ENCODE measurements at regions not wholly inside any gene's neighbourhood (a gene's known extent, or its start where the extent isn't known, plus 50 kb on each side); places are given as distances from the start of the nearest gene placed in this dataset.

- Histone ChIP-seq H2AFZ (no peak overlapping the region), H3K27me3 (ENCODE audit: control insufficient read depth, insufficient read depth, low read length) (no peaks in the 10 kb centered on the region), H3K36me3 (ENCODE audit: control insufficient read depth, insufficient read depth, low read length) (no peaks in the 10 kb centered on the region), H3K79me2 (no peaks in the 10 kb centered on the region), H3K9me3 (ENCODE audit: control insufficient read depth, low read length) (no peaks in the 10 kb centered on the region), H3K9ac (no peak overlapping the region), H3K27ac (no peak overlapping the region), H3K4me3 (ENCODE audit: low read depth, low read length) (no peak overlapping the region), H3K4me2 (ENCODE audit: low read length) (no peak overlapping the region), H3K4me1 (no peaks in the 10 kb centered on the region)
- no peak for TF ChIP-seq CTCF (IDR thresholded peaks at IDR 0.05)
Observed at GRCh38 chr13:59197397-59197796, 966.3 kb downstream of the DIAPH3 start.

- Histone ChIP-seq H2AFZ (no peak overlapping the region), H3K4me2 (ENCODE audit: low read length) (no peak overlapping the region), H3K27me3 (ENCODE audit: control insufficient read depth, insufficient read depth, low read length) (no peaks in the 10 kb centered on the region), H3K9ac (no peak overlapping the region), H3K36me3 (ENCODE audit: control insufficient read depth, insufficient read depth, low read length) (no peaks in the 10 kb centered on the region), H3K9me3 (ENCODE audit: control insufficient read depth, low read length) (peaks cover 2% of the 10 kb centered on the region), H3K27ac (no peak overlapping the region), H3K4me1 (no peaks in the 10 kb centered on the region), H3K4me3 (ENCODE audit: low read depth, low read length) (no peak overlapping the region), H3K79me2 (no peaks in the 10 kb centered on the region)
- no peak for TF ChIP-seq CTCF (IDR thresholded peaks at IDR 0.05)
Observed at GRCh38 chr13:59201841-59202240, 961.9 kb downstream of the DIAPH3 start.

- Histone ChIP-seq H3K4me2 (ENCODE audit: low read length) (no peak overlapping the region), H3K4me3 (ENCODE audit: low read depth, low read length) (no peak overlapping the region), H3K27me3 (ENCODE audit: control insufficient read depth, insufficient read depth, low read length) (no peaks in the 10 kb centered on the region), H3K9me3 (ENCODE audit: control insufficient read depth, low read length) (peaks cover 2% of the 10 kb centered on the region), H3K4me1 (no peaks in the 10 kb centered on the region), H2AFZ (no peak overlapping the region), H3K79me2 (no peaks in the 10 kb centered on the region), H3K27ac (no peak overlapping the region), H3K36me3 (ENCODE audit: control insufficient read depth, insufficient read depth, low read length) (no peaks in the 10 kb centered on the region), H3K9ac (no peak overlapping the region)
- TF ChIP-seq CTCF (IDR thresholded peaks at IDR 0.05): no peak
Observed at GRCh38 chr13:59203855-59204254, 959.9 kb downstream of the DIAPH3 start.

GRCh38 chr13:59205501-59205900, 958.2 kb downstream of the DIAPH3 start:
- Histone ChIP-seq H3K79me2 (no peaks in the 10 kb centered on the region), H3K9ac (no peak overlapping the region), H3K4me2 (ENCODE audit: low read length) (no peak overlapping the region), H3K36me3 (ENCODE audit: control insufficient read depth, insufficient read depth, low read length) (no peaks in the 10 kb centered on the region), H3K4me3 (ENCODE audit: low read depth, low read length) (no peak overlapping the region), H3K9me3 (ENCODE audit: control insufficient read depth, low read length) (peaks cover 2% of the 10 kb centered on the region), H2AFZ (no peak overlapping the region), H3K27ac (no peak overlapping the region), H3K4me1 (no peaks in the 10 kb centered on the region), H3K27me3 (ENCODE audit: control insufficient read depth, insufficient read depth, low read length) (no peaks in the 10 kb centered on the region)
- no peak for TF ChIP-seq CTCF (IDR thresholded peaks at IDR 0.05)

- no peaks in the 10 kb centered on the region for H3K36me3 ChIP-seq (ENCODE audit: control insufficient read depth, insufficient read depth, low read length)
- no peaks in the 10 kb centered on the region for H3K27me3 ChIP-seq (ENCODE audit: control insufficient read depth, insufficient read depth, low read length)
- no peaks in the 10 kb centered on the region for H3K79me2 ChIP-seq
- no peaks in the 10 kb centered on the region for H3K4me1 ChIP-seq
- H3K9me3 ChIP-seq (ENCODE audit: control insufficient read depth, low read length): peaks cover 2% of the 10 kb centered on the region
- H2AFZ ChIP-seq: no peak overlapping the region
- no peak for TF ChIP-seq CTCF (IDR thresholded peaks at IDR 0.05)
- H3K4me2 ChIP-seq (ENCODE audit: low read length): no peak overlapping the region
- no peak overlapping the region for H3K9ac ChIP-seq
- H3K4me3 ChIP-seq (ENCODE audit: low read depth, low read length): no peak overlapping the region
- no peak overlapping the region for H3K27ac ChIP-seq
Observed at GRCh38 chr13:59208405-59209195, 955.1 kb downstream of the DIAPH3 start.
